Loucy (cell line): ENCODE measurements at regions not wholly inside any gene's neighbourhood (a gene's known extent, or its start where the extent isn't known, plus 50 kb on each side); places are given as distances from the start of the nearest gene placed in this dataset.

ENCODE experiments used
- CTCF ChIP-seq: fragments of 200-600 bp; sonication (generic); conservative IDR thresholded peaks from 2 replicates; pipeline ENCODE4 v1.5.1; 2014; ENCODE audit warnings: mild to moderate bottlenecking, antibody characterized with exemption, low read length
- EZH2phosphoT487 ChIP-seq: fragments of 200-600 bp; IDR thresholded peaks from 2 replicates; pipeline ENCODE4 v1.6.1; 2018; ENCODE audit warnings: antibody characterized with exemption, mild to moderate bottlenecking, moderate library complexity, borderline replicate concordance

- TF ChIP-seq CTCF (no peak), EZH2phosphoT487 (no peak)
These were observed 103.4 kb downstream of the IRF8 start for GRCh38 chr16:86002178-86002900.
